GM18868 (cell line): ENCODE measurements at regions not wholly inside any gene's neighbourhood (a gene's known extent, or its start where the extent isn't known, plus 50 kb on each side); places are given as distances from the start of the nearest gene placed in this dataset.

ENCODE experiments used
- ATAC-seq: cut with Tn5 transposase; IDR thresholded peaks from one replicate; pipeline ENCODE4 v1.9.1; 2021; ENCODE audit warnings: mild to moderate bottlenecking, moderate library complexity; ENCODE audit not compliant: unreplicated experiment

DNA sequence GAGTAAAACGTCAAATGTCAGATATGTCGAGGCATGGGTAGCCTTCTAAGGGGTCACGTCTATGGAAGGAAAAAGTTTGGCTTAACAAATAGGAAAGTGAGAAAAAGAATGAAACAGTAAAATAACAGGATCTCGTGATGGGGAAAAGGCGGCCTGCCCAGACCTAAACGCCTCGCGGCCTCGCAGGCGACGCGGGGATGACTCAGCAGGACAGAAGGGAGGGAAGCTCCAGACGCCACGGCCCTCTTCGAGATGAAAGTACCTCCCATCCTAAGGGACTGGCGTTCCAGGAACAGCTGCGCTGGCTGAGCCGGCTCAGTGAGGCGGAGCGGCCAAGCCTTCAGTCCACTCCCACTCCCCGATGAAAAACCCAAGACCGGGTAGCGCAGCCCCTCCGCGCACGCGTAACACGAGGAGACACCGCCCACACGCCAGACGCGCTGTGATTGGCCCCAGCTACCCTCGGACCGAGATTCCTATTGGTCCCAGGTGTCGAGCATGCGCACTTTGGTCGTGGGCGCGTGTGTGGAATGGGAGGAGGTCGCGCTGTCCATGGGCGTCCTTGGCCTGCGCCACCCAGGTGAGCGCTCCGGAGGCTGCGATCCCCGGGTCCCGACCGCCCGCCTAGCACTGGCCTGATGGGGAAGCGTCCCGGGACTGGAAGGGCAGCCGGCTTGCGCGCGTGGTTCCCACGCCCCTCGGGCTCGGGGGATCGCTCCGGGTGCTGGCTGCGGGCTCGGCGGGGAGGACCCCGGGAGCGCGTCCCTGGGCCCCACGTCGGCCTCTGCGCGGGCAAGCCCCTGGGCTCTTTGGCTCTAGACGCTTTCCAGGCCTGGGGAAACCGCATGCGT lies 588.5 kb downstream of the MTRR start:
- peak; percentile 95 for ATAC-seq

- peak; percentile 22 for ATAC-seq
Measured at GRCh38 chr5:8458038-8458383, 589.1 kb downstream of the MTRR start.

GRCh38 chr5:8461543-8461942 lies 592.6 kb downstream of the MTRR start:
- no peak for ATAC-seq

- ATAC-seq, result no peak
Measured at GRCh38 chr5:8462565-8462964, 593.6 kb downstream of the MTRR start.

DNA sequence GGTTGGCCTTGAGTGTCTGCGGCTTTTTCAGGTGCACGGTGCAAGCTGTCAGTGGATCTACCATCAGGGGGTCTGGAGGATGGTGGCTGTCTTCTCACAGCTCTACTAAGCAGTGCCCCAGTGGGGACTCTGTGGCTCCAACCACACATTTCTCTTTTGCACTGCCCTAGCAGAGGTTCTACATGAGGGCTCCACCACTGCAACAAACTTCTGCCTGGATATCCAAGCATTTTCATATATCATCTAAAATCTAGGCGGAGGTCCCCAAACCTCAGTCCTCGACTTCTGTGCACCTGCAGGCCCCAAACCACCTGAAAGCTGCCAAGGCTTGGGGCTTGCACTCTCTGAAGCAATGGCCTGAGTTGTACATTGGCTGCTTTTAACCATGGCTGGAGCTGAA lies 601.5 kb downstream of the MTRR start:
- no peak for ATAC-seq

GRCh38 chr5:8471581-8471980 lies 602.6 kb downstream of the MTRR start:
- no peak for ATAC-seq

- ATAC-seq, result no peak
Measured at GRCh38 chr5:8473016-8473415, 604.1 kb downstream of the MTRR start.

- ATAC-seq, result no peak
Measured at GRCh38 chr5:8473827-8474568, 605.0 kb downstream of the MTRR start.

DNA sequence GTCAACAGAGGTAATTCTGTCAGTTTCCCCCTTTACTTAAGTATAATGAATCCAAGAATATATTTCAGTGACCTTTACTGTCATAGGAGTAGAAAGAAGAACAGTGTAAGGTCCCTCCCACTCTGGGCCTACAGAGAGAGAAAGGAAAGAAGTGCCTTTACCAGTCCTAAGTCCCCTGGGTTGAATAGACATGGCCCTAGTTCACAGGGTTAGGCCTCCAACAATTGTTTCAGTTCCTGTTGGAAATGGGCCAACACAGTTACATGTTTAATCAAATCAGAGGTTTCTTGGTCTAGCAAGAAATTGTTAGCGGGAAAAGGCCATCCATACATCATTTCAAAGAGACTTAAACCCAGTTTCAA lies 605.6 kb downstream of the MTRR start:
- no peak for ATAC-seq

DNA sequence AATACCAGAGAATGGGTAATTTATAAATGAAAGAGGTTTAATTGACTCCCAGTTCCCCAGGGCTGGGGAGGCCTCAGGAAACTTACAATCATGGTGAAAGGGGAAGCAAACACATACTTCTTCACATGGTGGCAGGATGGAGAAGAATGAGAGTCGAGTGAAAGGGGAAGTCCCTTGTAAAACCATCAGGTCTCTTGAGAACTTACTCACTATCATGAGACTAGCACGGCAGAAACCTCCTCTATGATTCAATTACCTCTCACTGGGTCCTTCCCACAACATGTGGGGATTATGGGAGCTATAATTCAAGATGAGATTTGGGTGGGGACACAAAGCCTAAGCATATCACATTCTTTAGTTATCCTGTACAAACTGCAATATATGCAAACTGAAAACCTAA lies 609.4 kb downstream of the MTRR start:
- ATAC-seq, result no peak

DNA sequence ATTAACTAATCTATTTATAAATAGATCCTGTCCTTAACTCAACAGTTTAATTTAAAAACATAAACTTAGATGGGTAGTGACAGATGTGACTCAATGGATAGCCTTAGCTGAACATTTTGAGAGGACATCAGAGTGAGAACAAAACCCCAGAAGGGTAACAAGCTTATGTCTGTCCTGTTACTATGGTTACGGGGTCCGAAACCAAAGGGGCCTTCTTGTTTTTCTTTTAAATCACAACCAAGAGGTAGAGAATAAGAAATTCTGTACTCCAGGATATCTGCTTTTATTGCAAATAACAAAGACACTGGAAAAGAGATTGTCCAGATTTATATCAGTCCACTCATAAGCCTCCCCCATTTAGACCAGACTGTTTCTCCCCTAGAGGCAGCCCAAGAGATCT lies 612.1 kb downstream of the MTRR start:
- ATAC-seq, result no peak

GRCh38 chr5:8491254-8491653 lies 622.3 kb downstream of the MTRR start:
- no peak for ATAC-seq

GRCh38 chr5:8493176-8493575 lies 624.2 kb downstream of the MTRR start:
- no peak for ATAC-seq

GRCh38 chr5:8500426-8500825 lies 631.5 kb downstream of the MTRR start:
- no peak for ATAC-seq

DNA sequence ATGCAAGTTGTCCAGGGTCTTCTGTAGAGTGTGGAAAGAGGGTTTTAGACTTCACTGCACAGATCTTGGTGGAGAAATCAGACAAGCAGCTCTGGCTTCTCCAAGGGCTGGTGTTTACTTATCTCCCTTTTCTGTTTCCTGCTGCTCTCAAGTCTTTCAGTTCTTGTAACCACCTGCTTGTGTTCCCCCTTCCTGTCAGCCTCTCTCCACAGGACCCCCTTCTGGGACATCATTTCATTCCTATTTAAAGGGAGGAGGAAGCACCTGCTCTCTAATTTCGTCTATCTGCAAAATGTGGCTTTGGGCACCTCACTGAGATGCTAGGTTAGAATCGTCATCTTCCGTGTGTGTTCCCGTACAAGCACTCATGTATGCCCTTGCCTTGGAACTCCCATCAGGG lies 636.2 kb downstream of the MTRR start:
- no peak for ATAC-seq

DNA sequence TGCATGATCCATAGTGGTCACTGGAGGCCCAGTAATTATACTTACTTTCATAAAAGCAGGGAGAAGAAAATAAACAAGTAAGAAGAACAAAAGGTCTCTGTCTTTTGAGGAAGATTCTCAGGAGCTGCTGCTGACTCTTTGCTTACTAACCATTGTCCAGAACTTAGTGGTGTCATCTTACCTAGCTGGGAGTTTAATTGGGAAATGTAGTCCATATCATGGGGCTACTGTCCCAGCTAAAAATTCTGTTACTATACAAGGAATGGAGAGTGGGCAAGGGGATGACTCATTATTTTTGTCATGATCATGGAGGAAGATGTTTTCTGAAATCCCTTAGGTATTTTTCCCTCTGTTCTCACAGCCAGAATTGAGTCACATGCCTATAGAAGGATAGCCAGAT lies 639.3 kb downstream of the MTRR start:
- ATAC-seq, result no peak

DNA sequence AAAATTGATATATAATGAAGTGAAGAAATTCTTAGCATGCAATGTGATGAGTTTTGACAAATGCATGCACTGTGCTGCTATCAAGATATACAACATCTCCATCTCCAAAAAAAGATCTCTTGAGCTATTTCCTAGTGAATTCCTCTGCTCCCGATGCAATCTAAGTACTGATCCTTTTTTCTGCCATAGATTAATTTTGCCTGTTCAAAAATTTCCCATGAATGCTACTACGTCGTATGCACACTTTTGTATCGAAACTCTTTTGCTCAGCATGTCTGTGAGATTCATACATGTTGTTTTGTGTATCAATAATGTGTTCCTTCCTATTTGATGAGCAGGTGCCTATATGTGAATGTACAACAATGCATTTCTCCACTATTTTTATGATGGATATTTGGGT lies 647.4 kb downstream of the MTRR start:
- no peak for ATAC-seq

DNA sequence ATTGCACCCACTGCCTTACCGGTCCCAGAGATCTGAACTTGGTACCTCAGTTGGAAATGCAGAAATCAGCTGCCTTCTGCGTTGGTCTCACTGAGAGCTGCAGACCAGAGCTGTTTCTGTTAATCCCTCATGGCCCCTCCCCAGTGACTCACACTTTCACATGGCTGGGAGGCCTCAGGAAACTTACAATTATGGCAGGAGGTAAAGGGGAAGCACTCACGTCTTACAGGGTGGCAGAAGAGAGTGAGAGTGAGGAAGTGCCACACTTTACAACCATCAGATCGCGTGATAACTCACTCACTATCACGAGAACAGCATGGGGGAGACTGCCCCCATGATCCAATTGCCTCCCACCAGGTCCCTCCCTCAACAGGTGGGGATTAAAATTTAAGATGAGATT lies 648.5 kb downstream of the MTRR start:
- no peak for ATAC-seq

- no peak for ATAC-seq
Measured at GRCh38 chr5:8520917-8521316, 652.0 kb downstream of the MTRR start.

- ATAC-seq, result no peak
Measured at GRCh38 chr5:8521991-8522390, 653.0 kb downstream of the MTRR start.

DNA sequence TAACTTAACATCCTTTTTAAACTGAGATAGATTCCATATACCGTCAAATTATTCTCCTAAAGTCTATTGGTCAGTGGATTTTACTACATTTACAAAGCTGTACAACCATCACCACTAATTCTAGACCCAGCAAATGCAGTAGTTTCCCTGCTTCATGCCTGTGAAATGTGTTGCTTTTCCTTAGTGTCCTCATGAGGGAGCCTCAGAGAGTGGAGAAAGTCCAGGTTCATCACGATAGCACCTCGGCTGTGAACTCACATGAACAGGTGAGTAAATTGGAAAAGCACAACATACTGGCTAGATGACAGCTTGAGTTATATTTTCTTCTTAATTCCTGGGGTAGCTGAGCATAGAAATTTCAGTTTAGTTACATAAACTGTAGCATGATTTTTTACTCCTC lies 653.7 kb downstream of the MTRR start:
- no peak for ATAC-seq

DNA sequence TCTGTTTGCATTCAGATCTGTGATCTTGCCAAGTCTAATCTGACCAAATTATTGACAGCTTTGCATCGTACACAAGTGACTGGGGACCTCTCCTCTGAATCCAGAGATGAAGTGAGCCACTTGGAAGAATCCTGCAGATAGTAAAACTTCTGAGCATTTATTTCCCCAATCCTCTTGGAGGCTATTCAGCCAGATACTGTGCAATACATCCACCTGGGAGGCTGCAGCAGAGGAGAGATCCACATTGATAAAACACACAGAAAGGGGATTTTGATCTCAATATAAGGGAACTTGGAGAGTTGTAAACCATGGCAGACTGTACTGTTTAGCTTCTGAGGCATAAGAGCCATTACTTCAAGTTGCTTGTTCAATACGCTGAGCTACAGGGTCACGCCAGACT lies 654.6 kb downstream of the MTRR start:
- ATAC-seq, result no peak

DNA sequence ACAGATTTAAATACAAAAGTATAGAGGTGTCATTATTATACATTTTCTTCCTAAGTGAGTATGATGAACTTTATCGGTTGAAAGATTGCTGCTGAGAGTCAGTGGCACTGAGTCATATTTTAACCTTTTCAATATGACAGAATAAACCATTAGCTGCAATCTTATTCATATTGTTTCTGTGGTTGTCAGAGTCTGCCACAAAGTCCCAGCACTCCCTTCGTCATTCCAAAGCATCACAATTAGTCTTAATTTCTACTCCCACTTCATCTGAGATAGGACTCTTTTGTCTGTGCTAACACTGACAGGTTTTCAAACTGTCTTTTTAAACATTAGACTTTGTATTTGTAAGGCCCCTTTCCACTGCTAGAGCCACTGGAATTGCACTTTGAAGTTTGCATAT lies 656.9 kb downstream of the MTRR start:
- ATAC-seq, result no peak
